HepG2 (cell line): ENCODE measurements at regions not wholly inside any gene's neighbourhood (a gene's known extent, or its start where the extent isn't known, plus 50 kb on each side); places are given as distances from the start of the nearest gene placed in this dataset.

Source experiments
- ARID5B ChIP-seq: IDR thresholded peaks from 2 replicates; pipeline ENCODE4 v1.4.0; 2020; ENCODE audit warnings: mild to moderate bottlenecking, missing genetic modification reagents
- CHD4 ChIP-seq: fragments of 200-600 bp; sonication (generic); IDR thresholded peaks from 2 replicates; pipeline ENCODE4 v1.7.0; 2017; ENCODE audit warnings: mild to moderate bottlenecking, low read length, borderline replicate concordance
- ERF ChIP-seq: IDR thresholded peaks from 2 replicates; pipeline ENCODE4 v1.6.1; 2018; ENCODE audit warnings: missing biosample characterization, missing genetic modification reagents
- HDAC6 ChIP-seq: fragments of 200-600 bp; sonication (generic); IDR thresholded peaks from 2 replicates; pipeline ENCODE4 v1.7.0; 2017; ENCODE audit warnings: mild to moderate bottlenecking, antibody characterized with exemption, low read length, low read depth
- MED1 ChIP-seq: sonication (generic); formaldehyde crosslinking; IDR thresholded peaks from 2 replicates; pipeline ENCODE4 v1.4.0; 2020; ENCODE audit warnings: missing genetic modification reagents
- SOX6 ChIP-seq, 2 experiments: fragments of 450-650 bp in 1 of 2; sonication (generic) in 1 of 2; formaldehyde crosslinking in 1 of 2; IDR thresholded peaks; 2 replicates each; pipeline versions ENCODE4 v1.4.0 to v1.6.1; 2017 to 2020; ENCODE audit warnings: antibody characterized with exemption in 1 of 2, mild to moderate bottlenecking in 1 of 2, missing genetic modification reagents in 1 of 2
- TBL1XR1 ChIP-seq: fragments of 150-350 bp; IDR thresholded peaks from 2 replicates; pipeline ENCODE4 v1.6.1; 2014; ENCODE audit warnings: borderline replicate concordance, low read length; ENCODE audit not compliant: partially characterized antibody
- ZBTB2 ChIP-seq: sonication (generic); formaldehyde crosslinking; IDR thresholded peaks from 2 replicates; pipeline ENCODE4 v1.8.0; 2022; ENCODE audit warnings: low read depth, missing genetic modification reagents
- ZMAT5 ChIP-seq: sonication (generic); formaldehyde crosslinking; IDR thresholded peaks from 2 replicates; pipeline ENCODE4 v1.5.0; 2020; ENCODE audit warnings: mild to moderate bottlenecking, low read depth, missing genetic modification reagents, borderline replicate concordance
- ZNF646 ChIP-seq: sonication (generic); formaldehyde crosslinking; IDR thresholded peaks from 2 replicates; pipeline ENCODE4 v1.9.0; 2021; ENCODE audit warnings: mild to moderate bottlenecking, missing genetic modification reagents

GRCh38 chr13:99436686-99437416 lies 64.4 kb upstream of the TM9SF2 start (continued):
- TF ChIP-seq ZNF646: peak; percentile 93
- 0 out of 2 replicates have a peak, but pooled peaks have one; percentile 21 for TF ChIP-seq MED1 (CRISPR knock-in tag)
- TF ChIP-seq HDAC6: no peak
- no peak for TF ChIP-seq TBL1XR1
- 0 out of 2 replicates have a peak, but pooled peaks have one; percentile 38 for TF ChIP-seq ARID5B (CRISPR knock-in tag)
- TF ChIP-seq SOX6 (IDR thresholded peaks at IDR 0.05): no peak
- TF ChIP-seq SOX6 (CRISPR knock-in tag; IDR thresholded peaks at IDR 0.05): peak; percentile 44; the same call in 1 of the 2 replicates
- no peak for TF ChIP-seq ZBTB2 (CRISPR knock-in tag)
- TF ChIP-seq ZMAT5 (CRISPR knock-in tag): no peak
- TF ChIP-seq CHD4: peak; percentile 59; the same call in 1 of the 2 replicates
- TF ChIP-seq ERF: 0 out of 2 replicates have a peak, but pooled peaks have one; percentile 44
